G401.6 (cell line): ENCODE measurements at regions not wholly inside any gene's neighbourhood (a gene's known extent, or its start where the extent isn't known, plus 50 kb on each side); places are given as distances from the start of the nearest gene placed in this dataset.
"Not testable (repeated sequence)": the region's sequence is repeated elsewhere in the genome, so short reads cannot be mapped to it uniquely, and the experiment has no call there.

Experiments used
- FAIRE-seq: peaks from 2 replicates; lab custom pipeline; 2012; peaks lifted over from hg19 to GRCh38; lab: Jason Lieb, UNC

- FAIRE-seq, result no peak
Measured at GRCh38 chr11:128069665-128070064, 517.7 kb downstream of the ETS1 start.

- FAIRE-seq, result no peak
Measured at GRCh38 chr11:128067780-128068179, 519.6 kb downstream of the ETS1 start.

GRCh38 chr11:128066399-128066798, 521.0 kb downstream of the ETS1 start:
- no peak for FAIRE-seq

GRCh38 chr11:128061281-128061871, 526.0 kb downstream of the ETS1 start:
- FAIRE-seq, result no peak

- FAIRE-seq, result no peak
Measured at GRCh38 chr11:128058580-128059208, 528.7 kb downstream of the ETS1 start.

GRCh38 chr11:128057786-128058395, 529.5 kb downstream of the ETS1 start:
- FAIRE-seq, result no peak

- no peak for FAIRE-seq
Measured at GRCh38 chr11:128055576-128056217, 531.7 kb downstream of the ETS1 start.

- no peak for FAIRE-seq
Measured at GRCh38 chr11:128053981-128054931, 533.1 kb downstream of the ETS1 start.

GRCh38 chr11:128052912-128053641, 534.3 kb downstream of the ETS1 start:
- no peak for FAIRE-seq

GRCh38 chr11:128048121-128048520, 539.2 kb downstream of the ETS1 start:
- no peak for FAIRE-seq

- FAIRE-seq, result no peak
Measured at GRCh38 chr11:128047026-128047425, 540.3 kb downstream of the ETS1 start.

- no peak for FAIRE-seq
Measured at GRCh38 chr11:128046213-128046612, 541.1 kb downstream of the ETS1 start.

GRCh38 chr11:128045094-128045725, 542.1 kb downstream of the ETS1 start:
- no peak for FAIRE-seq

GRCh38 chr11:128042290-128042751, 545.0 kb downstream of the ETS1 start:
- no peak for FAIRE-seq

- FAIRE-seq, result no peak
Measured at GRCh38 chr11:128040603-128041002, 546.8 kb downstream of the ETS1 start.

- FAIRE-seq, result no peak
Measured at GRCh38 chr11:128039140-128040021, 548.0 kb downstream of the ETS1 start.

GRCh38 chr11:128036556-128037093, 550.7 kb downstream of the ETS1 start:
- FAIRE-seq, result no peak

GRCh38 chr11:128036006-128036405, 551.4 kb downstream of the ETS1 start:
- FAIRE-seq, result no peak

GRCh38 chr11:128031538-128032134, 555.7 kb downstream of the ETS1 start:
- not testable (repeated sequence) for FAIRE-seq
